BLaER1 (cell line): ENCODE measurements at regions not wholly inside any gene's neighbourhood (a gene's known extent, or its start where the extent isn't known, plus 50 kb on each side); places are given as distances from the start of the nearest gene placed in this dataset.
A peak's percentile ranks its signal among the peaks of the same experiment; 100 is the strongest.

Experiments used
- H3K27ac ChIP-seq: shearing (Covaris generic); formaldehyde crosslinking; 2 replicates; pipeline ENCODE4 v1.8.1; 2022
- H3K27me3 ChIP-seq: shearing (Covaris generic); formaldehyde crosslinking; 2 replicates; pipeline ENCODE4 v1.8.1; 2022
- H3K36me3 ChIP-seq: shearing (Covaris generic); formaldehyde crosslinking; 2 replicates; pipeline ENCODE4 v1.8.1; 2022
- H3K4me1 ChIP-seq: shearing (Covaris generic); formaldehyde crosslinking; 2 replicates; pipeline ENCODE4 v1.8.1; 2022
- H3K4me2 ChIP-seq: shearing (Covaris generic); formaldehyde crosslinking; 2 replicates; pipeline ENCODE4 v1.8.1; 2022
- H3K4me3 ChIP-seq: shearing (Covaris generic); formaldehyde crosslinking; 2 replicates; pipeline ENCODE4 v1.8.1; 2022
- H3K9ac ChIP-seq: shearing (Covaris generic); formaldehyde crosslinking; 2 replicates; pipeline ENCODE4 v1.8.1; 2022
- H3K9me3 ChIP-seq: shearing (Covaris generic); formaldehyde crosslinking; 2 replicates; pipeline ENCODE4 v1.8.1; 2022
- H4K20me1 ChIP-seq: shearing (Covaris generic); formaldehyde crosslinking; 2 replicates; pipeline ENCODE4 v1.8.1; 2022
- Cebpa-rat ChIP-seq: shearing (Covaris generic); IDR thresholded peaks from 2 replicates; pipeline ENCODE4 v1.8.1; 2022

GRCh38 chr2:234320066-234320465 lies 176.8 kb downstream of the ARL4C start:
- Histone ChIP-seq H4K20me1 (no peaks in the 10 kb centered on the region), H3K27me3 (no peaks in the 10 kb centered on the region), H3K4me2 (no peak overlapping the region), H3K27ac (no peak overlapping the region), H3K36me3 (no peaks in the 10 kb centered on the region), H3K9ac (no peak overlapping the region), H3K4me3 (no peak overlapping the region), H3K4me1 (0 out of 2 replicates have a peak, but pooled peaks cover 3% of the 10 kb centered on the region), H3K9me3 (peaks cover 5% of the 10 kb centered on the region; the same call in 1 of the 2 replicates)
- TF ChIP-seq Cebpa-rat: no peak

GRCh38 chr2:234318361-234318760 lies 178.5 kb downstream of the ARL4C start:
- Histone ChIP-seq H3K4me1 (0 out of 2 replicates have a peak, but pooled peaks cover 3% of the 10 kb centered on the region), H3K27me3 (no peaks in the 10 kb centered on the region), H3K4me2 (no peak overlapping the region), H3K27ac (no peak overlapping the region), H3K9me3 (peaks cover 4% of the 10 kb centered on the region; the same call in 1 of the 2 replicates), H3K9ac (no peak overlapping the region), H3K36me3 (no peaks in the 10 kb centered on the region), H3K4me3 (no peak overlapping the region), H4K20me1 (no peaks in the 10 kb centered on the region)
- TF ChIP-seq Cebpa-rat: no peak

GRCh38 chr2:234313558-234313957 lies 183.3 kb downstream of the ARL4C start:
- Histone ChIP-seq H3K4me3 (no peak overlapping the region), H3K36me3 (no peaks in the 10 kb centered on the region), H3K9ac (no peak overlapping the region), H4K20me1 (no peaks in the 10 kb centered on the region), H3K27me3 (no peaks in the 10 kb centered on the region), H3K4me1 (peaks cover 23% of the 10 kb centered on the region), H3K27ac (no peak overlapping the region), H3K9me3 (peaks cover 18% of the 10 kb centered on the region; the same call in 1 of the 2 replicates), H3K4me2 (no peak overlapping the region)
- no peak for TF ChIP-seq Cebpa-rat

- peak overlapping the region; percentile 74 for H3K4me2 ChIP-seq
- no peak for TF ChIP-seq Cebpa-rat
These were observed 186.7 kb downstream of the ARL4C start for GRCh38 chr2:234310166-234310565.

GRCh38 chr2:234309431-234309830 lies 187.4 kb downstream of the ARL4C start:
- H3K4me1 ChIP-seq: peaks cover 33% of the 10 kb centered on the region
- no peak overlapping the region for H3K9ac ChIP-seq
- no peaks in the 10 kb centered on the region for H4K20me1 ChIP-seq
- no peak overlapping the region for H3K27ac ChIP-seq
- no peaks in the 10 kb centered on the region for H3K36me3 ChIP-seq
- H3K27me3 ChIP-seq: no peaks in the 10 kb centered on the region
- no peak for TF ChIP-seq Cebpa-rat
- peak overlapping the region; percentile 74 for H3K4me2 ChIP-seq
- H3K9me3 ChIP-seq: peaks cover 18% of the 10 kb centered on the region
- H3K4me3 ChIP-seq: no peak overlapping the region

More at GRCh38 chr2:234310166-234310565, 186.7 kb downstream of the ARL4C start:
- H3K27me3 ChIP-seq: no peaks in the 10 kb centered on the region
- H3K4me3 ChIP-seq: no peak overlapping the region
- peaks cover 18% of the 10 kb centered on the region for H3K9me3 ChIP-seq
- H4K20me1 ChIP-seq: no peaks in the 10 kb centered on the region
- H3K4me1 ChIP-seq: peaks cover 33% of the 10 kb centered on the region
- no peak overlapping the region for H3K27ac ChIP-seq
- H3K36me3 ChIP-seq: no peaks in the 10 kb centered on the region
- H3K9ac ChIP-seq: no peak overlapping the region

GRCh38 chr2:234308813-234309195 lies 188.1 kb downstream of the ARL4C start:
- H3K27ac ChIP-seq: peak overlapping the region; percentile 54; the same call in 1 of the 2 replicates
- peak overlapping the region; percentile 74 for H3K4me2 ChIP-seq
- peak overlapping the region; percentile 50; the same call in 1 of the 2 replicates for H3K9ac ChIP-seq

GRCh38 chr2:234308073-234308812 lies 188.6 kb downstream of the ARL4C start:
- Histone ChIP-seq H3K4me3 (no peak overlapping the region), H3K27me3 (no peaks in the 10 kb centered on the region), H3K27ac (peak overlapping the region; percentile 54; the same call in 1 of the 2 replicates), H4K20me1 (no peaks in the 10 kb centered on the region), H3K4me2 (peak overlapping the region; percentile 74), H3K4me1 (peaks cover 38% of the 10 kb centered on the region), H3K9ac (peak overlapping the region; percentile 50; the same call in 1 of the 2 replicates), H3K9me3 (peaks cover 18% of the 10 kb centered on the region), H3K36me3 (no peaks in the 10 kb centered on the region)
- TF ChIP-seq Cebpa-rat: no peak

More at GRCh38 chr2:234308813-234309195, 188.1 kb downstream of the ARL4C start:
- Histone ChIP-seq H3K9me3 (peaks cover 18% of the 10 kb centered on the region), H3K4me3 (no peak overlapping the region), H4K20me1 (no peaks in the 10 kb centered on the region), H3K4me1 (peaks cover 33% of the 10 kb centered on the region), H3K36me3 (no peaks in the 10 kb centered on the region), H3K27me3 (no peaks in the 10 kb centered on the region)
- TF ChIP-seq Cebpa-rat: no peak

- no peak overlapping the region for H3K4me3 ChIP-seq
- no peak overlapping the region for H3K9ac ChIP-seq
- no peak for TF ChIP-seq Cebpa-rat
- H4K20me1 ChIP-seq: no peaks in the 10 kb centered on the region
- H3K4me2 ChIP-seq: peak overlapping the region; percentile 74
- no peak overlapping the region for H3K27ac ChIP-seq
- H3K36me3 ChIP-seq: no peaks in the 10 kb centered on the region
- no peaks in the 10 kb centered on the region for H3K27me3 ChIP-seq
- peaks cover 18% of the 10 kb centered on the region for H3K9me3 ChIP-seq
- peaks cover 46% of the 10 kb centered on the region for H3K4me1 ChIP-seq
These were observed 189.4 kb downstream of the ARL4C start for GRCh38 chr2:234307322-234307961.

- no peaks in the 10 kb centered on the region for H3K36me3 ChIP-seq
- H3K9ac ChIP-seq: no peak overlapping the region
- H3K27ac ChIP-seq: no peak overlapping the region
- TF ChIP-seq Cebpa-rat: no peak
- no peaks in the 10 kb centered on the region for H3K27me3 ChIP-seq
- H4K20me1 ChIP-seq: no peaks in the 10 kb centered on the region
- H3K4me1 ChIP-seq: peaks cover 55% of the 10 kb centered on the region
- H3K9me3 ChIP-seq: peaks cover 18% of the 10 kb centered on the region
- no peak overlapping the region for H3K4me2 ChIP-seq
- no peak overlapping the region for H3K4me3 ChIP-seq
These were observed 190.3 kb downstream of the ARL4C start for GRCh38 chr2:234306426-234307173.

GRCh38 chr2:234305846-234306245 lies 191.0 kb downstream of the ARL4C start:
- Histone ChIP-seq H3K27ac (no peak overlapping the region), H3K9me3 (peaks cover 18% of the 10 kb centered on the region), H4K20me1 (no peaks in the 10 kb centered on the region), H3K9ac (no peak overlapping the region), H3K27me3 (no peaks in the 10 kb centered on the region), H3K4me3 (no peak overlapping the region), H3K4me1 (peaks cover 60% of the 10 kb centered on the region), H3K4me2 (no peak overlapping the region), H3K36me3 (no peaks in the 10 kb centered on the region)
- no peak for TF ChIP-seq Cebpa-rat
